Nephron (organoid): ENCODE measurements at regions not wholly inside any gene's neighbourhood (a gene's known extent, or its start where the extent isn't known, plus 50 kb on each side); places are given as distances from the start of the nearest gene placed in this dataset.
"Not testable (repeated sequence)": the region's sequence is repeated elsewhere in the genome, so short reads cannot be mapped to it uniquely, and the experiment has no call there.

Experiments
- H3K27ac Mint-ChIP-seq, 3 experiments: 2 replicates each; pipeline ENCODE4 v1.8.0; 2020; ENCODE audit warnings: mixed read lengths in 3 of 3, mild to moderate bottlenecking in 2 of 3, moderate library complexity in 1 of 3
- H3K27me3 Mint-ChIP-seq: 2 replicates; pipeline ENCODE4 v1.8.0; 2021; ENCODE audit warnings: low read depth, mild to moderate bottlenecking, moderate library complexity, mixed read lengths
- H3K36me3 Mint-ChIP-seq: 2 replicates; pipeline ENCODE4 v1.8.0; 2020; ENCODE audit warnings: low read depth, mixed read lengths
- H3K4me1 Mint-ChIP-seq: 2 replicates; pipeline ENCODE4 v1.8.0; 2020; ENCODE audit warnings: mixed read lengths
- H3K4me3 Mint-ChIP-seq, 3 experiments: 2 replicates each; pipeline ENCODE4 v1.8.0; 2020; ENCODE audit warnings: mild to moderate bottlenecking in 3 of 3, mixed read lengths in 3 of 3, moderate library complexity in 2 of 3
- H3K9me3 Mint-ChIP-seq: 2 replicates; pipeline ENCODE4 v1.8.0; 2020; ENCODE audit warnings: mixed read lengths
- CTCF ChIP-seq, 3 experiments: fragments of 200-600 bp; sonication (generic); IDR thresholded peaks; one replicate each; pipeline ENCODE4 v1.5.0; 2021; ENCODE audit warnings: antibody characterized with exemption in 3 of 3; ENCODE audit not compliant: unreplicated experiment in 3 of 3

- H3K9me3 Mint-ChIP-seq, result peaks cover 3% of the 10 kb centered on the region
- H3K4me3 Mint-ChIP-seq, result no peak overlapping the region
- no peaks in the 10 kb centered on the region for H3K36me3 Mint-ChIP-seq
- H3K27me3 Mint-ChIP-seq, result peaks cover 27% of the 10 kb centered on the region
- H3K27ac Mint-ChIP-seq, result peak overlapping the region; percentile 27 to 67 (median 28)
- no peak for TF ChIP-seq CTCF (IDR thresholded peaks at IDR 0.05; ENCODE audit: unreplicated experiment in 3 of 3)
- H3K4me1 Mint-ChIP-seq, result peaks cover 53% of the 10 kb centered on the region
These were observed 233.1 kb upstream of the FZD8 start for GRCh38 chr10:35875016-35875676.

- peaks cover 3% of the 10 kb centered on the region for H3K9me3 Mint-ChIP-seq
- no peak overlapping the region for H3K4me3 Mint-ChIP-seq
- peaks cover 27% of the 10 kb centered on the region for H3K27me3 Mint-ChIP-seq
- no peaks in the 10 kb centered on the region for H3K36me3 Mint-ChIP-seq
- TF ChIP-seq CTCF (IDR thresholded peaks at IDR 0.05; ENCODE audit: unreplicated experiment in 3 of 3), result no peak
- peaks cover 55% of the 10 kb centered on the region for H3K4me1 Mint-ChIP-seq
- H3K27ac Mint-ChIP-seq, result peak overlapping the region in 2 of 3 experiments; percentile 23 to 27
These were observed 232.4 kb upstream of the FZD8 start for GRCh38 chr10:35874311-35875015.

- Mint-ChIP-seq H3K36me3 (no peaks in the 10 kb centered on the region), H3K4me3 (no peak overlapping the region), H3K27ac (peak overlapping the region in 2 of 3 experiments; percentile 27 to 69), H3K9me3 (peaks cover 3% of the 10 kb centered on the region), H3K4me1 (peaks cover 55% of the 10 kb centered on the region), H3K27me3 (peaks cover 26% of the 10 kb centered on the region)
- TF ChIP-seq CTCF (IDR thresholded peaks at IDR 0.05; ENCODE audit: unreplicated experiment in 3 of 3), result no peak
These were observed 230.6 kb upstream of the FZD8 start for GRCh38 chr10:35872671-35873070.

GRCh38 chr10:35870665-35871310 lies 228.7 kb upstream of the FZD8 start:
- peak overlapping the region in 1 of 3 experiments; percentile 9 for H3K4me3 Mint-ChIP-seq
- H3K36me3 Mint-ChIP-seq, result no peaks in the 10 kb centered on the region
- peak overlapping the region; percentile 8 to 18 (median 17) for H3K27ac Mint-ChIP-seq
- H3K9me3 Mint-ChIP-seq, result peaks cover 3% of the 10 kb centered on the region
- H3K27me3 Mint-ChIP-seq, result peaks cover 16% of the 10 kb centered on the region
- H3K4me1 Mint-ChIP-seq, result peaks cover 52% of the 10 kb centered on the region
- no peak for TF ChIP-seq CTCF (IDR thresholded peaks at IDR 0.05; ENCODE audit: unreplicated experiment in 3 of 3)

- H3K27ac Mint-ChIP-seq, result peak overlapping the region in 1 of 3 experiments; percentile 60
- H3K4me1 Mint-ChIP-seq, H3K36me3 Mint-ChIP-seq, H3K27me3 Mint-ChIP-seq: not testable (repeated sequence)
- H3K9me3 Mint-ChIP-seq, result peaks cover 19% of the 10 kb centered on the region
- H3K4me3 Mint-ChIP-seq, result peak overlapping the region in 2 of 3 experiments; percentile 29 to 51
These were observed 216.7 kb upstream of the FZD8 start for GRCh38 chr10:35858676-35859283.

GRCh38 chr10:35857860-35858259 lies 215.8 kb upstream of the FZD8 start:
- peaks cover 3% of the 10 kb centered on the region for H3K36me3 Mint-ChIP-seq
- H3K27me3 Mint-ChIP-seq, result no peaks in the 10 kb centered on the region
- H3K4me1 Mint-ChIP-seq, result no peaks in the 10 kb centered on the region
- no peak overlapping the region for H3K4me3 Mint-ChIP-seq
- H3K9me3 Mint-ChIP-seq, result peaks cover 19% of the 10 kb centered on the region
- no peak overlapping the region for H3K27ac Mint-ChIP-seq
- no peak for TF ChIP-seq CTCF (IDR thresholded peaks at IDR 0.05; ENCODE audit: unreplicated experiment in 3 of 3)
